Fibroblast of lung (primary cell): ENCODE measurements at regions not wholly inside any gene's neighbourhood (a gene's known extent, or its start where the extent isn't known, plus 50 kb on each side); places are given as distances from the start of the nearest gene placed in this dataset.

Experiments used
- DNase-seq, 2 donors: peaks; one replicate each; pipeline versions ENCODE4 v3.0.0 to v3.0.0-alpha.2; 2010; ENCODE audit warnings: low read depth in 2 of 2
- H2AFZ ChIP-seq: 2 replicates; pipeline ENCODE4 v1.5.1; 2012; ENCODE audit warnings: low read length, control low read depth, inconsistent platforms
- H3K27ac ChIP-seq: 2 replicates; pipeline ENCODE4 v1.5.1; 2011; ENCODE audit warnings: low read length, control low read depth; ENCODE audit not compliant: insufficient read depth
- H3K27me3 ChIP-seq: 2 replicates; pipeline ENCODE4 v1.5.1; 2011; ENCODE audit warnings: mild to moderate bottlenecking, low read length; ENCODE audit not compliant: control insufficient read depth, insufficient read depth
- H3K36me3 ChIP-seq: 2 replicates; pipeline ENCODE4 v1.5.1; 2011; ENCODE audit warnings: low read length; ENCODE audit not compliant: control insufficient read depth, insufficient read depth
- H3K4me1 ChIP-seq: 2 replicates; pipeline ENCODE4 v1.5.1; 2011; ENCODE audit warnings: low read length; ENCODE audit not compliant: control insufficient read depth, insufficient read depth; ENCODE audit errors: extremely low read depth
- H3K4me2 ChIP-seq: 2 replicates; pipeline ENCODE4 v1.5.1; 2011; ENCODE audit warnings: low read length, control low read depth; ENCODE audit not compliant: insufficient read depth; ENCODE audit errors: extremely low read depth
- H3K4me3 ChIP-seq, 4 experiments: fragments of 200-600 bp in 1 of 4; sonication (generic) in 1 of 4; replicated peaks in 1 of 4; 2 replicates each; pipeline ENCODE4 v1.5.1; 2011 to 2016; ENCODE audit warnings: low read length in 4 of 4, low read depth in 3 of 4, mild to moderate bottlenecking in 3 of 4, control low read depth in 2 of 4, inconsistent platforms in 1 of 4, mixed read lengths in 1 of 4; ENCODE audit not compliant: insufficient read depth in 1 of 4; ENCODE audit errors: control extremely low read depth in 1 of 4
- H3K79me2 ChIP-seq: 2 replicates; pipeline ENCODE4 v1.5.1; 2012; ENCODE audit warnings: mild to moderate bottlenecking, low read length, inconsistent platforms; ENCODE audit not compliant: control insufficient read depth, insufficient read depth
- H3K9ac ChIP-seq: 2 replicates; pipeline ENCODE4 v1.5.1; 2011; ENCODE audit warnings: mild to moderate bottlenecking, low read length, control low read depth; ENCODE audit not compliant: insufficient read depth
- H3K9me3 ChIP-seq: 2 replicates; pipeline ENCODE4 v1.5.1; 2012; ENCODE audit warnings: low read depth, low read length; ENCODE audit not compliant: control insufficient read depth, insufficient read depth
- H4K20me1 ChIP-seq: 2 replicates; pipeline ENCODE4 v1.5.1; 2011; ENCODE audit warnings: low read length; ENCODE audit not compliant: control insufficient read depth, insufficient read depth; ENCODE audit errors: extremely low read depth
- CTCF ChIP-seq, 2 donors: IDR thresholded peaks in 1 of 2; conservative IDR thresholded peaks in 1 of 2; 1 replicate in 1 of 2; 2 replicates in 1 of 2; pipeline ENCODE4 v1.5.1; 2011 to 2012; ENCODE audit warnings: low read length in 2 of 2, control low read depth in 1 of 2, inconsistent platforms in 1 of 2, low read depth in 1 of 2, mild to moderate bottlenecking in 1 of 2
- EZH2 ChIP-seq: IDR thresholded peaks from 2 replicates; pipeline ENCODE4 v1.5.1; 2012; ENCODE audit warnings: low read length, control low read depth, mild to moderate bottlenecking; ENCODE audit errors: missing control alignments

- Histone ChIP-seq H3K4me3 (no peak overlapping the region), H2AFZ (no peak overlapping the region), H4K20me1 (no peaks in the 10 kb centered on the region), H3K9ac (no peak overlapping the region), H3K79me2 (no peaks in the 10 kb centered on the region), H3K36me3 (no peaks in the 10 kb centered on the region), H3K4me2 (no peak overlapping the region), H3K9me3 (no peaks in the 10 kb centered on the region), H3K27ac (no peak overlapping the region), H3K4me1 (no peaks in the 10 kb centered on the region), H3K27me3 (no peaks in the 10 kb centered on the region)
- TF ChIP-seq EZH2 (no peak), CTCF (conservative IDR thresholded peaks at IDR 0.05 in 1 of 2, IDR thresholded peaks at IDR 0.05 in 1 of 2; ENCODE audit: low read depth in 1 of 2, low read length in 2 of 2) (no peak)
- no peak for DNase-seq
Observed at GRCh38 chr11:121872356-121872755, 243.7 kb downstream of the BLID start.

- H3K36me3 ChIP-seq, result no peaks in the 10 kb centered on the region
- H2AFZ ChIP-seq, result no peak overlapping the region
- DNase-seq, result peak; percentile 28 to 31
- no peaks in the 10 kb centered on the region for H3K27me3 ChIP-seq
- H3K27ac ChIP-seq, result no peak overlapping the region
- no peaks in the 10 kb centered on the region for H4K20me1 ChIP-seq
- H3K9me3 ChIP-seq, result no peaks in the 10 kb centered on the region
- TF ChIP-seq CTCF (conservative IDR thresholded peaks at IDR 0.05 in 1 of 2, IDR thresholded peaks at IDR 0.05 in 1 of 2; ENCODE audit: low read depth in 1 of 2, low read length in 2 of 2), result peak in 1 of 2 donors; percentile 22
- TF ChIP-seq EZH2, result no peak
- no peak overlapping the region for H3K4me3 ChIP-seq
- no peaks in the 10 kb centered on the region for H3K79me2 ChIP-seq
- no peak overlapping the region for H3K4me2 ChIP-seq
- no peak overlapping the region for H3K9ac ChIP-seq
- H3K4me1 ChIP-seq, result no peaks in the 10 kb centered on the region
Observed at GRCh38 chr11:121870206-121871045, 245.6 kb downstream of the BLID start.

- Histone ChIP-seq H3K36me3 (no peaks in the 10 kb centered on the region), H3K27me3 (no peaks in the 10 kb centered on the region), H2AFZ (no peak overlapping the region), H3K79me2 (no peaks in the 10 kb centered on the region), H3K27ac (no peak overlapping the region), H3K4me2 (no peak overlapping the region), H3K9me3 (no peaks in the 10 kb centered on the region), H4K20me1 (no peaks in the 10 kb centered on the region), H3K4me3 (no peak overlapping the region), H3K9ac (no peak overlapping the region), H3K4me1 (no peaks in the 10 kb centered on the region)
- DNase-seq, result no peak
- TF ChIP-seq EZH2 (no peak), CTCF (conservative IDR thresholded peaks at IDR 0.05 in 1 of 2, IDR thresholded peaks at IDR 0.05 in 1 of 2; ENCODE audit: low read depth in 1 of 2, low read length in 2 of 2) (no peak)
Observed at GRCh38 chr11:121869478-121869877, 246.5 kb downstream of the BLID start.
